GM19438 (cell line): ENCODE measurements at regions not wholly inside any gene's neighbourhood (a gene's known extent, or its start where the extent isn't known, plus 50 kb on each side); places are given as distances from the start of the nearest gene placed in this dataset.
"Not testable (repeated sequence)": the region's sequence is repeated elsewhere in the genome, so short reads cannot be mapped to it uniquely, and the experiment has no call there.

Experiments
- ATAC-seq: cut with Tn5 transposase; IDR thresholded peaks from one replicate; pipeline ENCODE4 v1.9.1; 2021; ENCODE audit warnings: low read depth; ENCODE audit not compliant: unreplicated experiment

DNA sequence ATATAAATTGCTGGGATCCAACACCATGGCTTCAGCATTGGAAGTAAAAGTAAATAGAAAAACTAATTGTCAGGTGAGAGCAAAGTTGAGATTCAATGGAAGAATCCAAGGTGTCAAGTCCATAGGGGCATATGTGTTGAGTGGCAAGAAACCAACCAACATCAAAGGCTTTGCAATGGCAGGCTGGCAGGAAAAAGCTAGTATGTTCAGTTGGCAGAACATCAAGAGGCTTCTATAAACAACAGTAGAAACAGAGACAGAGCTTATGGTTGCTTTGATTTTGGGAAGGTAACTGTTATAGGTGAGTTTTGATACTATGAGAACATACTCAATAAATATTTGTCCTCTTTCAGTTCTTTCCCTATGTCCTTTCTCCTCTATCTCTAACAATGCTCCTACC lies 553.7 kb upstream of the MDGA2 start:
- no peak for ATAC-seq

DNA sequence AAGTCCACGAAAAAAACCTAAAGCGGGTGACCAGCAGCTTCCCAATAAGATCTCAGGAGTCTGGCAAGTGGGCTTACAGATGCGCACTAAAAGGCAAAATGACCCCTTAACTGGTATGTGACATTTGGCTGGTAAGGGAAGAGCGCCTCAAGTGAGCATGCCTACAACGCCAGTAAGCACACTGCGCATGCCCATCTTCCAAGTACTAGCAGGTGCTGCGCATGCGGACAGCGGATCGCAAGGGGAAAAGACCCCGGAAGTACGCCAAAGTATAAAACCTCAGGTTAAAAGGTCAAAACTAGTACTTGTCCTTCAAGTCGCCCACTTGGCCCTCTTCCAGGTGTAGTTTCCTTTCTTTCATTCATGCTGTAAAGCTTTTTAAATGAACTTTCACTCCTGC lies 518.5 kb upstream of the MDGA2 start:
- no peak for ATAC-seq

DNA sequence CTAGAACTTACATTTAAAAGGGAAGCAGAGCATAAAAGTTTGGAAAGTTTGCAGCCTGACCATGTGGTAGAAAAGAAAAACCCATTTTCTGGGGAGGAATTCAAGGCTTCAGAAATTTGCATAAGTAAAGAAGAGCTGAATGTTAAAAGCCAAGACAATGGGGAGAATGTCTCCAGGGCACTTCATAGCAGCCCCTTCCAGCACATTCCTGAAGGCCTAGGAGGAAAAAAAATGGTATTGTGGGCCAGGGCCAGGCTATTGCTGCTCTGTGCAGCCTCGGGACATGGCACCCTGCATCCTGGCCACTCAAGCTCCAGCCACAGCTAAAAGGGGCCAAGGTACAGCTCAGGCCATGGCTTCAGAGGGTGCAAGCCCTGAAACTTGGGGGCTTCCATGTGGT lies 474.2 kb upstream of the MDGA2 start:
- ATAC-seq = not testable (repeated sequence)

DNA sequence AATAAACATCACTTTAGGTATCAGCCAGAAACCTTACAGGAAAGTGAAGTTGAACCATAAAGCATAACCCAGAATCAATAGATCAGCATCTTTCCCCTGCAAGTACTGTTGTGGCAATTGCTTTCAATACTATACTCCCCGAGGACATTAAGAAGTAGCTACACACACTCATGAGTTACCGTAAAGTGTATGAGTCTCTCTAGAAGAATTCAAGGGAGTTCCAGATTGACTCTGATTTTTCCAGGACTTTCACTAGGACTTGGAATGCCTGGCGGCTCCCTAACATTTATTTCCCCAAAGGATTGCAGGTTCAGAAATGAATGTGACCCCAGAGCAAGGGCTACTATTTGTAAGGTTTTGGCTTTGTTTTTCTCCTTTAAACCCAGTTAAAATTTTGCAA lies 465.4 kb upstream of the MDGA2 start:
- no peak for ATAC-seq

DNA sequence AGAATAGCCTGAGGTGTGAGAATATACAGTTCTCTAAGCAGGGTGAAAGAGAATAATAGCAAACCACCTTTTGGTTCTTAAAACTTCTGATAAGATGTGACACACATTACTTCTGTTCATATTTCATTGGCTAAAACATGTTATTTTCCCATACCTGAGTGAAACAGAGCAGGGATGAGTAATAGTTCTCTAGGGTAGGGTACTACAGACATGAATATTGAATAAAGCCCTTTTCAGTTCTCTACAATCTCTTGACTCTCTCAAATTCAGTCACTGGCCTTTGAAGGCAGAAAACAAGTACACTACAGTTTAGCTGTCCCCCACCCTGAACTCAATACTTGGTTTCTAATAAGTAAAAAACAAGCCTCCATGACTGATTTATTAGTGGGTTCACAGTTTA lies 454.1 kb upstream of the MDGA2 start:
- no peak for ATAC-seq

DNA sequence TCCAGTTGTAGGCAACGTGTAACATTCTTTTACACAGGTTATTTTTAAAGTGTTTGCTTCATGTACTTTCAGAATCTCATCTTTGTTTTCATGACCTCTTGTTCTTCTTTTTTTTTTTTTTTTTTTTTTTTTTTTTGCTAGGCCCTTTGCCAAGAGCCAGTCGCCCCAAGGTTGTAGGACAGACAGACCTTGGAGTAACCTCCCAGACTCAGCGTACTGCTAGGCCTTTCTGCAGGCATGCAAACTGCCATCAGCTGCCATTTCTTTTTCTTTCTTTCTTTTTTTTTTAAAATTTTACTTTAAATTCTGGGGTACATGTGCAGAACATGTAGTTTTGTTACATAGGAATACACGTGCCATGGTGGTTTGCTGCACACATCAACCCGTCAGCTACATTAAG lies 452.3 kb upstream of the MDGA2 start:
- no peak for ATAC-seq

DNA sequence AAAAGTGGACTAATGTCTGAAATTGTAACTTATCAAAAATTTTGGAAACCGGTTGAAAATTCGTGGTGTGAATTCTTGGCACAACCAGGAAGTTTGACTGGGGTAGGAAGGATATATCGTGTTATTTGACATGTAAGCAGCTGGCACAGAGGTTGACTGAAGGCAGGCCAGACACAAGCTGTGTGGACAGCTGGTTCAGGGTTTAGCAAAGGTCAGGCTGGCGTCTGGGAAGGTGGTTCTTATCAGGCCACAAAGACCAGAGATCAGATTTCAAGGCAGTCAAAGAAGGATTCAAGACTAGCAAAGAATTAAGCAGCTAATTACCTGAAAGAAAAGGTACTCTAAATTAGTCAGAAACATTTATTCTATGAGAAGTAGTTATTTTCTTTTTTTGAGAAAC lies 450.2 kb upstream of the MDGA2 start:
- no peak for ATAC-seq

DNA sequence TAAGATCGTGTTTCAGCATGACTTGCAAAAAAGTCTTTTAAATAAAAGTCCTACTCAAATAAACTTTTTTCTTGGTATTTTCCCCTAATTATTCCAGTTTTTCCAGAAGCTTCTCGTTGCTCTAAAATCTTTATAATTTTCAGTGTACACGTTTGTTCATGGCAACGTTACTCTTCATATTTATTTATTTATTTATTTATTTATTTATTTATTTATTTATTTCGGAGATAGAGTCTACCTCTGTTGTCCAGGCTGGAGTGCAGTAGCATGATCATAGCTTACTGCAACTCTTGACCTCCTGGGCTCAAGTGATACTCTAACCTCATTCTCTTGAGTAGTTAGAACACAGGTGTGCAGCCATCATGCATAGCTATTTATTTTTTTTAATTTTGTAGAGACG lies 438.3 kb upstream of the MDGA2 start:
- ATAC-seq = no peak

DNA sequence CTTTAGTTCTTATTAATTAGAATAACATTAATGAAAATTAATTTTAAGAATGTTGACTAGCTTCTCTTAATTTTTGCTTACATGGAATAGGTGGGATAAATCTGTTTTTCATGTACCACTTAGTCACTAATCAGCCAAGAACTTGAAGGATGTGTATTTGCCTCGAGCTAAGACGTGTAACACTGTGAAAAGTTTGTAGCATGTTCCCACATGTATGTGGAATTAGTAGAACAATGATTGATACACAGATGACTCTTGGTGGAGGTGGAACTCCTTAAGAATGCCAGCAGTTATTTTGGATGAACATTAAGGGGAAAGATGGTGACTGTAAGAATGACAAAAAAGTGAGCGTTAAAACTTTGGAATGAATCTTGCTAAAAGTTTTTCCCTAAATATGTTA lies 435.7 kb upstream of the MDGA2 start:
- ATAC-seq = no peak

DNA sequence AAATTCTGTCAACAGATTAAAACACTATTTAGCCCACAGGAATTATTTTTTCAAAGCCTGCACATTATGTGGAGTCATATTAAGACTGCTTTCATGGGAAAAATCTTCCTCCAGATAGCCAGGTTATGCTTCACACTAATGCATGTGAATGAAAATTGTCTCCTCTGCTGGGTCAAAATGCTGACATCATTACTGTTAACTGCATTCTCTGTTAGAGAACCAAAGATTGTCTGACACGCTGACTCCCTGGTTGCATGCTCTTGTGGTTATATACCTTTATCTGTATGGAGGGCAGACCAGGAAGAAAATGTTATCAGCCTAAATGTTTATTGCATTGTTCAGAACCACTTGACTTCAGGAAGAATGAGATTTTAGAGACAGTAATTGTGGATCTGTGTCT lies 432.2 kb upstream of the MDGA2 start:
- ATAC-seq = no peak

DNA sequence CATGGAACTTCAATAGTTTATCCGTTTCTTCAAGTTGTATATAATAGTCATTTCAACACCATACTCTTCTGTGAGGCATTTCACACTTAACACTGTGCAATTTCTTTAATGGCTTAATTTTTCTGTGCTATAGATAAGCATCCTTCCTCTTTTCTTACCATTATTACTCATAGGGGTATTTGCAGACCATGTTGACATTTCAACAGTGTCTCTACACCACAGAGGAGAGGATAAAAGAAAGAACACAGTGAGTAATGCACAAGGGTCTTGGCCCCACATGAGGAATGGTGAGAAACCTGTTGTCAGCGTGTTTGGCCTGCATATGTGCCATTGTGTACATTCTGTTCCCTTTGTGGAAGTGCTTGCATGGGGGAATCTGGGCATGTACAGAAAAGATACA lies 421.5 kb upstream of the MDGA2 start:
- no peak for ATAC-seq

DNA sequence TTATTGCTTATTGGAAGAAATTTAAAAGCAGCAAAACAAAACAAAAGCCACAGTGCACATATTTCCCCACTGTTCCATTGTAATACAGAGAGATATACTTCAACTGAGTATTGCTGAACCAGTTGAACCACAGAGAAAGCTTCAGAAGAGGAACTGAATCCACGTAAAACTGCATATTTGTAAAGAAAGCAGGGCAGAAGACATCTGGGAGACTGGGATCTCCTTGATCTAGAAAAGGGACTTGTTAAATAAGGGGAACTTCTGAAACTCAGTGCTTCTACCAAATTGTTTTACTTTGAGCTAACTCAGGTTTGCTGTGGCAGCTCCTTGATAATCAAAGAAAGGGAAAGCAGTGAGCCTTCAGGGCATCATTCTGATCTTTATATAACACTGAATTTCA lies 411.1 kb upstream of the MDGA2 start:
- ATAC-seq = no peak

DNA sequence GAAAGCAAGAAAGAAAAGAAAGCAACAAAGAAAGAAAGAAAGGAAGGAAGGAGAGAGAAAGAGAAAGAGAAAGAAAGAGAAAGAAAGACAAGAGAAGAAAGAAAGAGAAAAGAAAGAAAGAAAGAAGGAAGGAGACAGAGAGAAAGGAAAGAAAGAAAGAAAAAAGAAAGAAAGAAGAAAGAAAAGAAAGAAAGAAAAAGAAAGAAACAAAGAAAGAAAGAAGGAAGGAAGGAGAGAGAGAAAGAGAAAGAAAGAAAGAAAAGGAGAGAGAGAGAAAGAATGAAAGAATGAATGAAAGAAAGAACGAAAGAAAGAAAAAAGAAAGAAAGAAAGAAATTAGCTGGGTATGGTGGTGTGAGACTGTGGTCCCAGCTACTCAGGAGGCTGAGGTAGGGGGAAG lies 400.1 kb upstream of the MDGA2 start:
- ATAC-seq = no peak

DNA sequence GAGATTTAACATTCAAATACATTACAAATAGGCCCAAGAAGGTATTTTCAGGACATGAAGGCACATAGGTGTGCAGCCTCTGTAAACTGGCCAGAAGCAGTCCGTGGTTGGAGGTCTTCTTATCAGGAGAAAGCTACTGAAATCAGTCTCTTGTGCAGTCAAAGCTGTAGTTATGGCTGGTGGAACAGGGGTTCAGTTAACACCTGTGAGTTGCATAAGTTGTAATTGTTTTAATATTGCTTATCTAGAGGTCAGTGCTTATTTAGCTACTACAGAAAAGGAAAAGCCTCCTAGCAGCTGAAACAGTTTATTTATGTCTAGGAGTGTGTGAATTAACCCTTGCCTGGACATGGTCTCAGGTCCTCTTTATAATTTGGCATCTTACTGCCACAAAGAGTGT lies 377.6 kb upstream of the MDGA2 start:
- ATAC-seq = no peak

DNA sequence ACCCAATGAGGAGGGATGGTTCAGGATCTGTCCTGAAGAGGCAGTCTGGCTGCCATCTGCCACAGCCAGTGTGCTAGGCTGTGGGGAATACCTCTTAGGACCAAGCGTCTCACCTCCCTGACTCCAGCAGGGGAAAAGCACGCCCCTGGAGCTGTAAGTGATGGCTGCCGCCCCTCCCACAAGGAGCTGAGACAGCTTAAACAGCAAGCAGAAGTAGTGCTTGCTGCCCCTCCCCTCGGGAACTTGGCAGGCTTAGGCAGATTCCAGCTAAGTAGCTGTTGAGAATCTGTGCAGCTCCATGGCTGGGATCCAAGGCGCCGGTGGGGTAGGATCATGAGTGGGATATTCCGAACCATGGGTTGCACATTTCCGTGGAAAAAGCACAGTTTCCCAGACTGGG lies 360.4 kb upstream of the MDGA2 start:
- no peak for ATAC-seq

DNA sequence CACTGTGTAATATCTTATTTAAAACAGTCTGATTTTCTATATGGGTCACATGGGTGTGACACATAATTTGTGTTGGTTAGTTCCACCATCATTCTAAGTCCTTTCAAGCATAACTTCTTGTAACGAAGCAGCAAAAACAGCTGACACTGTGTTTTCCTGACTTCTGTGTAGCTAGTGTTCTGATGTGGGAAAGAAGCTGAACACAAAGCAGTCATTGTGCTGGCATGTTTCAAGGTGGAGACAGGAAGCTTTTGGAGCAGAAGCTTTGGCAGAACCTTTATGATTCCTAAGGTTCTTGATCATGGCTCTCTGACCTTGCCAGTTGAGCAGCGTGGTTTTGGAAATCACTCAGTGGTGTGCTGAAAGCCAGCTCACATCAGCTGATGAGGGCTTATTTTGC lies 351.7 kb upstream of the MDGA2 start:
- no peak for ATAC-seq

DNA sequence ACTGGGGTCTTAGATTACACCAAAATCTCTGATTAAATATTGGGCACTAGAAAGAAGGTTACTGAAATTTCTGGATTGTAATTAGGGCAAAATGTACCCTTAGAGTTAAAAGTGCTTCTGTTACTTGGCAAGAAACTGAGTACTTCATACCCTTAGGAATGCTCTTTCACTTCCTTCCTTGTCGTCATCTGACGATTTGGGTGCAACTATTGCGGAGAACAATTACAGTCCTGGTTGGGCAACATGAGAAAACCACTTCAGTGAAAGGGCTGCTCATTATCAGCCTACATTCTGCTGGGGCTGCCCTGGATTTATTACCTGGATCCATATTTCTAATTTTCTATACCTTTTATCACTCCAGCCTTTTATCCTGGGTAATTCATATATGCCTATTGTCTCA lies 348.5 kb upstream of the MDGA2 start:
- ATAC-seq = no peak

DNA sequence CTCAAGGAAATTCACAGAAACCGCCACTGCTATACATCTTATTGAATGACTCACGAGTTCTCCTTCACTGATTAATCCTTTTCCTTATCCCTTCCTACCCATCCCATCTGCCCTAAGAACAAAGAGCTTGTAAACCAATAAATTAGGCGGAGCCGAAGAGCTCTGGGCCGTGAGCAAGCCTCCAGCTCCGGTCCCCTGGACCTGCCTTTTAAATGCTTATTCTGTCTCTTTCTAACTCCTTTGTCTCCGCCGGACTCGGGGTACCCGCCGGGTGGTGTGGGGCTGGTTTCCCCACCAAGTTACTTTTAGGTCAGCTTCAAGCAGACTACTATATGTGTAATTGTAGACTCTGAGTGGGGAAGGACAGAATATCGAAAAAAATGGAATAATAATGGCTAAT lies 336.1 kb upstream of the MDGA2 start:
- not testable (repeated sequence) for ATAC-seq

DNA sequence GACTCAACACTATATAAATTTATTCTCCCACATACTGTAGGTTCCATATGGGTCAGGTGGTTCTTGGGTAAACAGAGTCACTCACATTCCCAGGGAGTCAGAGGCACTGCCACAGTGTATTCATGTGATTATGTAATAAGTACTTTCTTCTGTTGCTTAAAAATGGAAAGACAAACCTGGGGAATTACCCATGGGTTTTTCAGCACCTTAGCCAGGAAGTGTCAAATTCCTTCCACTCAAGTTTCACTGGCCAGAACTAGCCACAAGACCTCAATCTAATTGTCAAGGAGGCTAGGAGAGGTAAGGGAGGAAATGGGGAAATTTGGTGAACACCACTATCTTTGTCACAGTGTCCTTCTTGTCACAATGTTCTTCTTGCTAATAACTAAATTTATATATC lies 333.2 kb upstream of the MDGA2 start:
- ATAC-seq = no peak

DNA sequence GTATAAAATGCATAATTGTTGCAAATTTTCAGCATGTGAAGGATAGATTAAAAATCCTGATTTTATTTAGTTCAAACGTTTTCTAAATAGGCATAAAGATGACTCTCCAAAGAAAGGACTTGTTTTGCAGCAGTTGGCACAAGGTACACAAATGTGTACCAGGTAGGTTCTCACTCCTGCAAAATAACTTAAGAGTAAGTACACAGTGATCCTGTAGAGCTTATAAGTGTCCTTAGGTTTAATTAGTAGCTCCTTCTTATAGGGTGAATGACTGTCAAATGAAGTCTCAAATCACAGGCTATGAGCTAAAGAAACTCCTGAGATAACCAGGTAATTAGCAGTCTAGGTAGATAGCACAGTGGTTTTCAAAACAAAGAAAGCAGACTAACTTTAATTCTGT lies 330.6 kb upstream of the MDGA2 start:
- no peak for ATAC-seq

DNA sequence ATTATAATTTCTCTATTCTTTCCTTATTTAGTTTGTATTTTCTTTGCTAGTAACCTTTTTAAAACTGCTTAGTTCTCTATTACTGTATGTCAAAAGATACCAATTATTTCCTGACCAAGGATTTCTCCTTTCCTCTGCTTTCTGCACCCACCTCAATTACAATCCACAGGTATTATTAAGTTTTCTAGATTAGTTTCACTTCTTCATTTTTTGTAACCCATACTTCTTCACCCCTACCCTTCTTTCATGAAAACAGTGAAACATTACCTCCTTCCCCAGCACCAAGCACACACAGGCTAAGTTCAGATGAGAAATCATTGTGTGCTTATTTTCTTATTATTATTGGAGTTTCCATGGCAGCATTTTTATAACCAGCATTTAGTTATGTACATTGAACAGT lies 318.5 kb upstream of the MDGA2 start:
- ATAC-seq = no peak

DNA sequence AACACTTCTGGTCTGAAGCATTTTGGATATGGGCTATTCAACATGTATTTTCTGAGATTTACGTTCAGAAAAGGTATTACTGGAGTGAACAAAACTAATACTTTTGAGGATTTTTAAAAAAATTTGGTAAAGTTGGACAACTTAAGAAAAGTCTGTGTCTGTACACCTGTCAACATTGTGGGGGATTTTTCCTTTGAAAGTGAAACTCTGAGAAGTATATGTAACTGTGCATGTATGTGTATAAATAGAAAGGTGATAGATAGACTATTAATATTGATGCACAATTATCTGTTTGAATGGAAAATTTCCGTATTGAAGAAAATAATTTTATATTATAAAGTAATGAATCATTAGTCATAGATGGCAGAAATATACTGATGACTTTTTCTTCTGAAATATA lies 312.8 kb upstream of the MDGA2 start:
- no peak for ATAC-seq

DNA sequence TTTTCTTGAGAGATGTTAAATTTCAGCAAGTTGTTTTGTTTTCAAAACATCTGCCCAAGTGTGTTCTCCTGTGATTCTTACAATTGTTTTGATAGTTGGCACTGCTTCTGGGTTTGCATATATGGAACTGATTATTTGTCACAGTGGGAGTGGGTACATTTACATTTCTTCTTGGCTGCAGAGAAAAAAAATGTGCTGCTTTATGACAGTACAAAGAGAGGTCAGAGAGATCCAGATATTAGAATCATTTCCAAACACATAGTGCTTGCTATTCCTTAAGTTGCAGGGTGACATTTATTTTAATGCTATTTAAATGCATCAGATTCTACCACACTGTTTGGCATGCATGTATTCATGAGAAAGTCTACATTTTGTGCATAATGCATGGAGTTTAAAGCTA lies 303.5 kb upstream of the MDGA2 start:
- ATAC-seq = no peak

DNA sequence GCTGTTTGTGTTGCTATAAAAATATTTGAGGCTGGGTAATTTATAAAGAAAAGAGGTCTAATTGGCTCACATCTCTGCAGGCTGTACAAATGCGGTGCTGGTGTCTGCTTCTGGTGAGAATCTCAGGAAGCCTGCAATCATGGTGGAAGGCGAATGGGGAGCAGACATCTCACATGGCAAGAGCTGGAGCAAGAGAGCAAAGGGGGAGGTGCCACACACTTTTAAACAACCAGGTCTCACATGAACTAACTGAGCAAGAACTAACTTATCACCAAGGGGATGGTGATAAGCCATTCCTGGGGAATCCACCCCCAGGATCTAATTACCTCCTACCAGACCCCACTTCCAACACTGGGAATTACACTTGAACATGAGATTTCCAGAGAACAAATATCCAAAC lies 300.7 kb upstream of the MDGA2 start:
- ATAC-seq = no peak
